Neuronal stem cell (in vitro differentiated cells): ENCODE measurements at regions not wholly inside any gene's neighbourhood (a gene's known extent, or its start where the extent isn't known, plus 50 kb on each side); places are given as distances from the start of the nearest gene placed in this dataset.

Experiments used
- DNase-seq: peaks from one replicate; pipeline ENCODE4 v3.0.0-alpha.2; 2013; ENCODE audit warnings: low spot score
- H2AFZ ChIP-seq: one replicate; pipeline ENCODE4 v1.6.1; 2013; ENCODE audit warnings: mild to moderate bottlenecking, low read length, inconsistent platforms
- H2AK5ac ChIP-seq: 2 replicates; pipeline ENCODE4 v1.6.1; 2013; ENCODE audit warnings: low read depth, mild to moderate bottlenecking, inconsistent platforms, low read length, moderate library complexity, mixed read lengths
- H2BK120ac ChIP-seq: 2 replicates; pipeline ENCODE4 v1.6.1; 2013; ENCODE audit warnings: low read depth, mild to moderate bottlenecking, inconsistent platforms, low read length, moderate library complexity, mixed read lengths
- H2BK12ac ChIP-seq: one replicate; pipeline ENCODE4 v1.6.1; 2013; ENCODE audit warnings: low read length, inconsistent platforms
- H2BK15ac ChIP-seq: 2 replicates; pipeline ENCODE4 v1.6.1; 2013; ENCODE audit warnings: mild to moderate bottlenecking, low read length, inconsistent platforms, mixed read lengths
- H2BK5ac ChIP-seq: one replicate; pipeline ENCODE4 v1.6.1; 2013; ENCODE audit warnings: inconsistent platforms, mild to moderate bottlenecking, low read length, moderate library complexity
- H3K14ac ChIP-seq: one replicate; pipeline ENCODE4 v1.6.1; 2013; ENCODE audit warnings: low read length, inconsistent platforms
- H3K18ac ChIP-seq: 2 replicates; pipeline ENCODE4 v1.6.1; 2013; ENCODE audit warnings: low read length, inconsistent platforms
- H3K23ac ChIP-seq: 2 replicates; pipeline ENCODE4 v1.6.1; 2013; ENCODE audit warnings: low read depth, mild to moderate bottlenecking, mixed read lengths, low read length, inconsistent platforms; ENCODE audit not compliant: poor library complexity
- H3K27ac ChIP-seq: replicated peaks from 3 replicates; pipeline ENCODE4 v1.5.1; 2013; ENCODE audit warnings: low read length, inconsistent platforms
- H3K27me3 ChIP-seq, 3 experiments: 2 replicates each; pipeline ENCODE4 v1.6.1; 2013; ENCODE audit warnings: low read length in 3 of 3, mild to moderate bottlenecking in 2 of 3, inconsistent platforms in 1 of 3, low read depth in 1 of 3, mixed read lengths in 1 of 3, moderate library complexity in 1 of 3; ENCODE audit not compliant: control insufficient read depth in 3 of 3, insufficient read depth in 3 of 3
- H3K36me3 ChIP-seq, 2 donors: replicated peaks in 1 of 2; 2 replicates each; pipeline ENCODE4 v1.6.1; 2013; ENCODE audit warnings: low read length in 2 of 2; ENCODE audit not compliant: control insufficient read depth in 2 of 2, insufficient read depth in 2 of 2
- H3K4ac ChIP-seq: 2 replicates; pipeline ENCODE4 v1.6.1; 2013; ENCODE audit warnings: inconsistent platforms, mild to moderate bottlenecking, low read length, moderate library complexity
- H3K4me1 ChIP-seq, 2 donors: 1 replicate in 1 of 2; 2 replicates in 1 of 2; pipeline ENCODE4 v1.6.1; 2013; ENCODE audit warnings: low read length in 2 of 2, low read depth in 1 of 2; ENCODE audit not compliant: control insufficient read depth in 2 of 2, insufficient read depth in 1 of 2
- H3K4me2 ChIP-seq: one replicate; pipeline ENCODE4 v1.6.1; 2013; ENCODE audit warnings: mild to moderate bottlenecking, low read length, inconsistent platforms; ENCODE audit not compliant: insufficient read depth, poor library complexity, severe bottlenecking
- H3K4me3 ChIP-seq, 2 donors: 2 replicates each; pipeline ENCODE4 v1.5.1; 2013; ENCODE audit warnings: low read length in 2 of 2, mild to moderate bottlenecking in 2 of 2, inconsistent platforms in 1 of 2, moderate library complexity in 1 of 2
- H3K79me1 ChIP-seq: one replicate; pipeline ENCODE4 v1.6.1; 2013; ENCODE audit warnings: low read depth, mild to moderate bottlenecking, inconsistent platforms, low read length, moderate library complexity
- H3K9ac ChIP-seq: one replicate; pipeline ENCODE4 v1.6.1; 2013; ENCODE audit warnings: mild to moderate bottlenecking, low read depth, low read length, inconsistent platforms; ENCODE audit not compliant: poor library complexity
- H3K9me3 ChIP-seq, 2 donors: replicated peaks in 1 of 2; 2 replicates each; pipeline versions ENCODE3 to v1.6.1; 2013; ENCODE audit warnings: low read length in 2 of 2, mild to moderate bottlenecking in 2 of 2, inconsistent platforms in 1 of 2, low read depth in 1 of 2, mixed read lengths in 1 of 2, moderate library complexity in 1 of 2; ENCODE audit not compliant: control insufficient read depth in 2 of 2, insufficient read depth in 1 of 2
- H4K8ac ChIP-seq: one replicate; pipeline ENCODE4 v1.6.1; 2013; ENCODE audit warnings: low read depth, mild to moderate bottlenecking, inconsistent platforms, low read length, moderate library complexity
- H4K91ac ChIP-seq: one replicate; pipeline ENCODE4 v1.6.1; 2013; ENCODE audit warnings: low read length, low read depth, mild to moderate bottlenecking, inconsistent platforms; ENCODE audit not compliant: poor library complexity
- WGBS, 2 donors: extraction: QIAGEN DNeasy Blood & Tissue Kit; methylation state at CpG; one replicate each; pipeline ENCODE4 v1.1.7; 2013; ENCODE audit warnings: missing lambda C conversion rate in 2 of 2, mixed read lengths in 1 of 2; ENCODE audit not compliant: insufficient read length in 2 of 2, insufficient replicate concordance in 1 of 2; ENCODE audit errors: extremely low coverage in 2 of 2; 5-methylcytosine and 5-hydroxymethylcytosine counted together

DNA sequence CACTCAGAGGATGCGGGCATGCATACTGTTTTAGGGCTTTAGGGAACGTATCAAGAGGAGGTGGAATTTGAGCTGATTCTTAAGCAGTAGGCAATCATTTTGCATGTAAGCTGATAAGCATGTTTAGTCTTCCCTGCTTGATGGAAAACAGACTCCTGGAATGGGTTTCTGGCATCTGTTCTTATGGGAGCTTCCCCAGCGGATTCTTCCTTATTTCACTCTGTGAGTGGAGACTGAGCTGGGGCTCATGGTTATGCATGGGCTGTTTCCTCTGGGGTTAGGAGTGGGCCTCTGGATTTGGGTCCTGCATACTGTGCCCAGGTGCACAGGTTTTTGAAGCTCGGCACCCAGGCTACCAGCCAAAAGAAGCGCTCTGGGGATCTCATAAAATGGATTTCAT is 93.4 kb downstream of the DIRAS3 start:
- WGBS, 2 donors: no CpG with 5 or more reads among the region's 5 CpGs

DNA sequence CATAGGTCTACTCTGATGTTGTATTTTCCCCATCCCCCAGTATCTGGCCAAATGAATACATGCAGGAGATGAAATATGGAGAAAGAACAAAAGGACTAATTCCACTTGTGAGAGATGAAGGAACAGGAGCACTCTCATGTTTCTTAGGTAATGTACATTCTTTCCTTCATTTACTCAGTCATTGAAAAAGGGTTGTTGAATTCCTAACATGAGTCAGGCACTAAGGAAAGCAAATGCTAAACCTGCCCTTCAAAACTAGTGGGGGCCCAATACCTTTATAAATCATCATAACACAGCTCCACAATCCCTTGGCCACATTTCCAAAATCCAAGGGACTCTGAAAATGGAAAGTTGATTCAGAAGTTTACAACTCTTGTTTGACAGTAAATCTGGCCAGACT is 94.3 kb downstream of the DIRAS3 start:
- no peak for DNase-seq
- H3K9ac ChIP-seq: no peak overlapping the region
- no peak overlapping the region for H2AK5ac ChIP-seq
- no peaks in the 10 kb centered on the region for H3K79me1 ChIP-seq
- no peak overlapping the region for H3K18ac ChIP-seq
- H3K4me1 ChIP-seq: no peaks in the 10 kb centered on the region
- H2BK5ac ChIP-seq: no peak overlapping the region
- H2BK12ac ChIP-seq: no peak overlapping the region
- no peak overlapping the region for H4K8ac ChIP-seq
- H3K36me3 ChIP-seq: no peaks in the 10 kb centered on the region
- no peak overlapping the region for H2BK15ac ChIP-seq
- H3K14ac ChIP-seq: no peak overlapping the region
- no peak overlapping the region for H3K4me2 ChIP-seq
- H3K4ac ChIP-seq: no peak overlapping the region
- H4K91ac ChIP-seq: no peak overlapping the region
- H2BK120ac ChIP-seq: no peak overlapping the region
- no peak overlapping the region for H3K23ac ChIP-seq
- H3K4me3 ChIP-seq: no peak overlapping the region
- H2AFZ ChIP-seq: no peak overlapping the region
- no peak overlapping the region for H3K27ac ChIP-seq
- no peaks in the 10 kb centered on the region for H3K27me3 ChIP-seq
- no peaks in the 10 kb centered on the region for H3K9me3 ChIP-seq

More for the DNA sequence above, 93.4 kb downstream of the DIRAS3 start:
- no peak overlapping the region for H2AK5ac ChIP-seq
- H4K8ac ChIP-seq: no peak overlapping the region
- H2AFZ ChIP-seq: no peak overlapping the region
- H3K27me3 ChIP-seq: no peaks in the 10 kb centered on the region
- no peak overlapping the region for H3K4ac ChIP-seq
- H3K4me1 ChIP-seq: no peaks in the 10 kb centered on the region
- no peaks in the 10 kb centered on the region for H3K79me1 ChIP-seq
- H2BK5ac ChIP-seq: no peak overlapping the region
- peaks cover 0 to 2% of the 10 kb centered on the region in 2 donors for H3K9me3 ChIP-seq
- H3K4me3 ChIP-seq: no peak overlapping the region
- no peak for DNase-seq
- H4K91ac ChIP-seq: no peak overlapping the region
- no peak overlapping the region for H2BK12ac ChIP-seq
- no peak overlapping the region for H3K9ac ChIP-seq
- H3K14ac ChIP-seq: no peak overlapping the region
- no peak overlapping the region for H3K23ac ChIP-seq
- H3K36me3 ChIP-seq: no peaks in the 10 kb centered on the region
- no peak overlapping the region for H3K4me2 ChIP-seq
- H2BK120ac ChIP-seq: no peak overlapping the region
- H3K27ac ChIP-seq: no peak overlapping the region
- no peak overlapping the region for H3K18ac ChIP-seq
- H2BK15ac ChIP-seq: no peak overlapping the region

DNA sequence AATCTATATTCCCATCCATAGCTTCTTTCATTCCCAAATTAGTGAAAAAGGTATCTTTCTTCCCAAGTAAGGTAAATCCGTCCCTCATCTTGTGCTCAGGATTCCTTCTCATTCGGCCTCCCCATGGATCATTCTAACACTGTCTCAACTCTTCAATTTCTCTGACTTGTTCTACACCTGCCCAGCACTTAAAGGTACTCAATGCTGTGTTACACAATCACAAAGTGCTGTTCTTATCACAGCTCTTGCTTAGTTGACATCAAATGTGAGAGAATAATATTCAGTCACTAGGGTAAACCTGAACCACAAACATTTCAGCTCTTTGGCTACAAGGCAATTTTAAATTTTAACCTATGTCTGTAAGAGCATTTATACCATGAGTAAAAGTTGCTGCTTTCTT is 94.8 kb downstream of the DIRAS3 start:
- Histone ChIP-seq H2BK5ac (no peak overlapping the region), H4K8ac (no peak overlapping the region), H3K4me3 (no peak overlapping the region), H3K4me2 (no peak overlapping the region), H3K79me1 (no peaks in the 10 kb centered on the region), H2AK5ac (no peak overlapping the region), H3K9ac (no peak overlapping the region), H3K23ac (no peak overlapping the region), H3K36me3 (no peaks in the 10 kb centered on the region), H3K18ac (no peak overlapping the region), H4K91ac (no peak overlapping the region), H2BK12ac (no peak overlapping the region), H2BK15ac (no peak overlapping the region), H3K4ac (no peak overlapping the region), H3K14ac (no peak overlapping the region), H3K9me3 (no peaks in the 10 kb centered on the region), H3K4me1 (no peaks in the 10 kb centered on the region), H2BK120ac (no peak overlapping the region), H3K27ac (no peak overlapping the region), H2AFZ (no peak overlapping the region), H3K27me3 (no peaks in the 10 kb centered on the region)
- WGBS, 2 donors: no CpG with 5 or more reads among the region's 2 CpGs
- DNase-seq: no peak

DNA sequence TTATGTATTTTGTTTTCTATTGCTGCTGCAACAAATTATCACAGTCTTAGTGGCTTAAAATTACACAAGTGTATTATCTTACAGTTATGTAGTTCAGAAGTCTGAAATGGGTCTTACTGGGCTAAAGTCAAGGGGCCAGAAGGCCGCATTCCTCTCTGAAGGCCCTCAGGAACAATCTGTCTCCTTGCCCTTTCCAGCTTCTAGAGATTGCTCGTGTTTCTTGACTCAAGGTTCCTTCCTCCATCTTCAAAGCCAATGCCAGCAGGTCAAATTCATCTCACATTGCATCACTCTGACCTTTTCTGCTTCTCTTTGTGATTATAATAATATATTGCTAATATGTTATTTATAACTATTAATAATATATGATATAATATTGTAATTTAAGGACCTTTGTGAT is 97.1 kb downstream of the DIRAS3 start:
- WGBS, 2 donors: no CpG with 5 or more reads among the region's 2 CpGs
- H3K23ac ChIP-seq: no peak overlapping the region
- H3K27me3 ChIP-seq: no peaks in the 10 kb centered on the region
- H3K27ac ChIP-seq: no peak overlapping the region
- peaks cover 2 to 12% of the 10 kb centered on the region in 2 donors for H3K4me1 ChIP-seq
- H2AK5ac ChIP-seq: no peak overlapping the region
- no peak for DNase-seq
- H3K18ac ChIP-seq: no peak overlapping the region
- no peak overlapping the region for H2BK120ac ChIP-seq
- no peak overlapping the region for H4K8ac ChIP-seq
- H3K9ac ChIP-seq: no peak overlapping the region
- no peaks in the 10 kb centered on the region for H3K36me3 ChIP-seq
- no peak overlapping the region for H2AFZ ChIP-seq
- no peak overlapping the region for H3K4ac ChIP-seq
- H2BK15ac ChIP-seq: no peak overlapping the region
- no peaks in the 10 kb centered on the region for H3K9me3 ChIP-seq
- H3K14ac ChIP-seq: no peak overlapping the region
- no peak overlapping the region for H3K4me3 ChIP-seq
- no peak overlapping the region for H4K91ac ChIP-seq
- H2BK5ac ChIP-seq: no peak overlapping the region
- no peaks in the 10 kb centered on the region for H3K79me1 ChIP-seq
- H3K4me2 ChIP-seq: no peak overlapping the region
- no peak overlapping the region for H2BK12ac ChIP-seq
